Kidney tubule cell (primary cell): ENCODE measurements at regions not wholly inside any gene's neighbourhood (a gene's known extent, or its start where the extent isn't known, plus 50 kb on each side); places are given as distances from the start of the nearest gene placed in this dataset.
"Not testable (repeated sequence)": the region's sequence is repeated elsewhere in the genome, so short reads cannot be mapped to it uniquely, and the experiment has no call there.

Experiments
- DNase-seq: peaks from one replicate; pipeline ENCODE4 v3.0.0-alpha.2; 2018; ENCODE audit warnings: low spot score

DNA sequence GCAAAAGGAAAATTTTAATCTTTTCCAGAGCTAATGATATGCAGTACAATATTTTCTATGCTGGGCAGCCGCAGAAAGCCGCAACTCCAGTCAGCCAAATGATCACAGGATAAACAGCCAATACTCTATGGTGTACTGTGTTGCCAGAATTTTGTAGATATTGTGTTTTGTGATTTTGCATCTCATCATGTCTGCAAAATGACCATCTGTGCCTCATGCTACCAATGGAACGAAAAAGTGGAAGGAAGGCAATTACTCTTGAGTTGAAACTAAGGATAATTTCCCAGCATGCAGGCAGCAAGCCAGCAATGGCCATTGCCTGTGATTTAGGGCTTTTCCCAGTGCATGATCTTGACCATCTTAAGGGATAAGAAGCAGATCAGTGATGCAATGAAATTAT lies 891.9 kb downstream of the PLOD2 start:
- DNase-seq: no peak

DNA sequence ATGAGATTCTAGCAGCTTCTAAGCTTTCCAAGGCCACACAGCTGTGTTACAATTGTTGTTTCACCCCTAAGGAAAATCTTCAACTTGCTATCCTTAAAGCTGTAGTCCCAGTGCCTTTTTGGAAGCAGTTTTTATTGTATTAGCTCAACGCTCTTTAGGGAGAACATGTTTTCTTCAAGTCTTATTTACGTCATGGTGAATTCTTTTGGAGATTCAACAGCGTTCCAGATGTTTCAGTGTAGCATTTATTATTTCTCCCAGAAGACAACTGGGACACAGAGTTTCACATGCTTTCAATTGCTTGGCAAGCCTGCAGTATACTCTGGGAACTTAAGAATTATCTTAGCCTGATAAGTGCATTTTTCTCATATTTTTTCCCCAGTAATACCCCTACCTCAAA lies 888.3 kb downstream of the PLOD2 start:
- DNase-seq: no peak

DNA sequence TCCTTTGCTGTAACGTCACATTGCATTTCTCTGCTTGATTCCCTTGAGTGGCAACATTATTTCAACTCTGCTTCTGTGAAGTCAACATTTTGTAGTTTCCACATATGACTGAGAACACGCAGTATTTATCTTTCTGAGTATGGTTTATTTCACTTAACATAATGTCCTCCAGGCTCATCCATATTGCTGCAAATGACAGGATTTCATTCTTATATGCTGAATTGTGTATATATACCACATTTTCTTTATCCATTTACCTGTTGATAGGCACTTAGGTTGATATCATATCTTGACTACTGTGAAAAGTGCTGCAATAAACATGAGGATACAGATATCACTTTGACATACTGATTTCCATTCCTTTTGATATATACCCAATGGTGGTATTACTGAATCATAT lies 878.5 kb downstream of the PLOD2 start:
- DNase-seq: no peak

DNA sequence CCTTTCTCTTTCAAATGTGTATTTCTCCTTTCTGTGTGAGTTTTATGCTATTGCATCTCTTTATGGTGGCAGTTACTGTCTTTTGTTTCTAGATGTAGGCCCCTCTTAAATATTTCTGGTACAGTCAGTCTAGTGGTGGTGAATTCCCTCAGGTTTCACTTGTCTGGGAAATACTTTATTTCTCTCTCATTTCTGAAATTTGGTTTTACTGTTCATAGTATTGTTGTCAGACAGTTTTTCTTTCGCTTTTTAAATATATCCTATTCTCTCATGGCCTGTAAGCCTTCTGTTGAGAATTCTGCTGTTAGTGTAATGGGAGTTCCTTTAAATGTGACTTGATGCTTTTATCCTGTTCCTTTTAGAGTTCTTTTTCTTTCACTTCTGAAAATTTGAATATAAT lies 874.0 kb downstream of the PLOD2 start:
- DNase-seq: no peak

DNA sequence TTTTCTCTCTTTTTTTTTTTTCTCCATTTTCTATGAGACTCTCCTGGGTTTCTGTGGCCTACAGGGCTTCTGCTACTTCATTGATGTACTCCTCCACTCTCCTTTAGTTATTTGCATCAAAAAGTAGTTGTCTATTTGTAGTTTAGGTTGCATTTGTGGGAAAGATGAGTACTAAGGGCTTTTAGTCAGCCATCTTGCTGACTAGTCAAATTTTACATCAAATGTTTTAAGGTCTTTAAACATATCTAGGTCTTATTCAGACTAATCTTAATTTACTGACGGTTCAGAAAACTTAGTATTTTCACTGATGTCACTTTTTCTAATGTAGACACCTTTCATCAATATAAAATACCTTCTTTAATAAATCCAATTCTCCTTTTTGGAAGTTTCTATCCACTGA lies 871.0 kb downstream of the PLOD2 start:
- no peak for DNase-seq

DNA sequence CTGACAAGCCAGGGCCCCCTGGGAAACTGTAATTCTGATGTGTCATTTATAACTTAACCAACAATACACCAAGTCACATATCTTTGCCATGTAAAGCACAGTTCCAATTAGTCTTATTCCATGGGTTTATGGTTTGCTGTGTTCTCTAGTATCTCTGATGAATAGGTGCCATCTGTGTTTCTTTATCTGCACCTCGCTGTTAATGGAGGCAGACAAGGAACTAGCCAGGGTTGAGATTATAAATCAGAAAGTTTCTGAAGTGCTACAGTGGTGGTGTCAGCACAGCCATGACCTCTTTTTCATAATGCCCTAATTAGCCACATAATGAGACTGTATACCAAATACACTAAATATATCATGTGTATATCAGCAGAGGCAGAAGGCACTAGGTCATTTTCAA lies 866.4 kb downstream of the PLOD2 start:
- no peak for DNase-seq

DNA sequence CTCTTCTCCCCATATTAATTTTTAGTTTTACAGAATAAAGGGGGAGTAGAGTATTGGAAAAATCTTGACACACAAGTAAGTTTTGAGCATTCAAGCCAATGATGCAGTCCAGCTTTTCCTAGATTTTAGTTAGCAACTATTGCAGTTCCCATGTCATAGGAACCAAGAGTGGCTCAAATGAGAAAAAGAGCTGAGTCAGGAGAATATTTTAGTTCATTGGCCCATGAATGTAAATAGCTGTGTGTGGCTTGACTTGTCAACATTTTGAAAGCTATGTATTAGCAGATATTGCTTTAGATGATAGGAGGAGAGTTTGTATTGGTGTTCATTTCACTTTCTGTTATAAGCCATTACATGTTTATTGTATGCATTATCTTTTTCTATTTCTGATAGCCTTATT lies 853.7 kb downstream of the PLOD2 start:
- DNase-seq: no peak

DNA sequence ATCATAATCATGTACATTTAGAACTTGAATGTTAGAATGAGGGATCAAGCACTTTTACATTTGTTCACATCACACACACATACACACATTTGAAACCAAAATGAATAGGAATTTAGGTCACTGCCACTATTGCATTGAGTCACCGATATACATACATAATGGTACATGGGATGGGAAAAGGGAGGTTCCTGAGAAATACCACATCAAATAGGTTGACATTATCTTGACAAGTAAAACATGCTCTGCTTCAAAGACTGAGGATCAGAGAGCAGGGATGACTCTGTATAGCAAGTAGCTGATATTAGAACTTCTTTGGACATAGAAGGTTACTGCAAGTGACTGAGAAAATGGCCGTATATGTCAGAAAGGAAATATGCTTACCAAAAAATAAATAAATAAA lies 847.2 kb downstream of the PLOD2 start:
- no peak for DNase-seq

DNA sequence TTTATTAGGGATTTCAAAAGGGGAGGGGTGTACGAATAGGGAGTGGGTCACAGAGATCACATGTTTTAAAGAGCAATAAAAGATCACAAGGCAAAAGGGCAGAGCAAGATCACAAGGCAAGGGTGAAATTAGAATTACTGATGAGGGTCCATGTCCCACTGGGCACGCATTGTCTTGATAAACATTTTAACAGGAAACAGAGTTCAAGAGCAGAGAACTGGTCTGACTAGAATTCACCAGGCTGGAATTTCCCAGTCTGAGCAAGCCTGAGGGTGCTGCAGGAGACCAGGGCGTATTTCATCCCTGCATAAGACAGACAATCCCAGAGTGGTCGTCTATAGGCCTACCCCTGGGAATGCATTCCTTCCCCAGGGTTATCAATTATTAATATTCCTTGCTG lies 844.7 kb downstream of the PLOD2 start:
- DNase-seq: not testable (repeated sequence)

DNA sequence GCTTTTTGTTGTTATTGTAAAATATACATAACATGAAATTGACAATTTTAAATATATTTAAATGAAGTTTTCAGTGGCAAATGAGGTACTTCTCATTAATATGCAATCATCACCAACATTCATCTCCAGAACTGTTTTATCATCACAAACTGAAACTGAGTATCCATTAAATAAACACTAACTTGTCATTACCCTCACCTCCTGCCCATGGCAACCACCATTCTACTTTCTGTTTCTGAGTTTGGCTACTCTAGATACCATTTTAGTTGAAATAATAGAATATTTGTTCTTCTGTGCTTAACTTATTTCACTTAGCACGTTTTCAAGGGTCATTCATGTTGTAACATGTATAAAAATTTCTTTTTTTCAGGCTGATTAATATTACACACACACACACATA lies 834.3 kb downstream of the PLOD2 start:
- no peak for DNase-seq

DNA sequence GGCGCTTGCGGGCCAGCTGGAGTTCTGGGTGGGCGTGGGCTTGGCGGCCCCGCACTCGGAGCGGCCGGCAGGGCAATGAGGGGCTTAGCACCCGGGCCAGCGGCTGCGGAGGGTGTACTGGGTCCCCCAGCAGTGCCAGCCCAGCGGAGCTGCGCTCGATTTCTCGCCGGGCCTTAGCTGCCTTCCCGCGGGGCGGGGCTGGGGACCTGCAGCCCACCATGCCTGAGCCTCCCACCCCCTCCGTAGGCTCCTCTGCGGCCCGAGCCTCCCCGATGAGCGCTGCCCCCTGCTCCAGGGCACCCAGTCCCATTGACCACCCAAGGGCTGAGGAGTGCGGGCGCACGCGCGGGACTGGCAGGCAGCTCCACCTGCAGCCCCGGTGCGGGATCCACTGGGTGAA lies 827.6 kb downstream of the PLOD2 start:
- DNase-seq: not testable (repeated sequence)

DNA sequence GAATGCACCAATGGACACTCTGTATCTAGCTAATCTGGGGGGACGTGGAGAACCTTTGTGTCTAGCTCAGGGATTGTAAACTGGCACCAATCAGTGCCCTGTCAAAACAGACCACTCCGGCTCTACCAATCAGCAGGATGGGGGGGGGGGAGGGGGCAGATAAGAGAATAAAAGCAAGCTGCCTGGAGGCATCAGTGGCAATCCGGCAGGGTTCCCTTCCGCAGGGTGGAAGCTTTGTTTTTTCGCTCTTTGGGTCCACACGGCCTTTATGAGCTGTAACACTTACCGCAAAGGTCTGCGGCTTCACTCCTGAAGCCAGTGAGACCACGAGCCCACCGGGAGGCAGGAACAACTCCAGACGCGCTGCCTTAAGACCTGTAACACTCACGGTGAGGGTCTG lies 827.1 kb downstream of the PLOD2 start:
- no peak for DNase-seq

DNA sequence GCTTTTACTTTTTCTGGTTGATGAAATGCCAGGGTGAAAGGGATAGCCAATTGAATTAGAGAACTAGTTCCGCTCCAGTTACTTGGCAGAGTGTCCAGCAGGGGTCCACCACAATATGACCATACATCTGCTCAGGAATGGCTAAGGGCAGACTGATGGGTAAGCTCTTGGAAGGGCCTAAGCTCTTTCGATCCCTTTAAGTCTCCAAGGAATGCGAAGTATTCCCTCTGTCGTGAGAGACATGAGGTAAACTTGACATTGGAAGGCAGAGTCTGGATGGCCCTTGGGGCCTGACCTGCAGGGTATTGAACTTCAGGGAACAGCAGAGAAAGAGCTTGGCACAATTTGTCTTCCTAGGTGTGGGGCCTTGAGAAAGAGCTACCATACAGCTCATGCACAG lies 805.8 kb downstream of the PLOD2 start:
- DNase-seq: no peak

DNA sequence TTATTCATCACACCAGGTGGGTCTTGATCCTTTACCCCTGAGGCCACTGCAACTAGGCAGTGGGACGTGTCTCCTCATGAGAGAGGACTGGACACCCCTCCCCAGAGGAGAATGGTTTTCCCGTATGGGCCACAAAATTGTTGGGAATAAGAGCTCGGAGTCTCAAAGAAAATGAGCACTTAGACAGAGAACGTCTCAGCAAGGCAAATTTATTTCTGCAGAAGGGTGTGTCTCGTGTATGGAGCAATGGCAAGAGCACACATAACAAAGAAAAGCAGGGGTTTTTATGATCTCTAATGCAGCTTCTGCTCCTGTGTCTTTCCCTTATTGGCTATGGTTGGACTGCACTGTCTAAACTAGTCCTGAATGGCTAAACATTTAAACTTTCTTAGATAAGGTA lies 803.5 kb downstream of the PLOD2 start:
- no peak for DNase-seq

DNA sequence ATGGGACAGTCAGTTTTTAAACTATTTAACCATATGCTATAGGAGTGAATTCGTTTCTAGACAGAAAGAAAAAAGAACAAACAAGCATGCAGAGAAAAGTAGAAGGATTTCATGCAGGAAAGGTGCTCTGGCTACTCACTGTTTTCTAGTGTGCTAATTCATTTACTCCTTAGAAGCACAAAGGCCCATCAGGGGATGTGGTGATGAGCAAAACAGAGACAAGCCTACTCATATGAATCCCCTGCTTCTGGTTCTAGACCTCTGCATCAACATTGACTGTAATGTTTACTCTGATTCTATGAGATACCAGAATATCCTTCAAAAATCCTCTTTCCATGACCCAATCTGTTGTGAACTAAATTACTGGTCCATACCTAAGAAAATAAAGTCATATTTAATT lies 801.9 kb downstream of the PLOD2 start:
- DNase-seq: no peak

DNA sequence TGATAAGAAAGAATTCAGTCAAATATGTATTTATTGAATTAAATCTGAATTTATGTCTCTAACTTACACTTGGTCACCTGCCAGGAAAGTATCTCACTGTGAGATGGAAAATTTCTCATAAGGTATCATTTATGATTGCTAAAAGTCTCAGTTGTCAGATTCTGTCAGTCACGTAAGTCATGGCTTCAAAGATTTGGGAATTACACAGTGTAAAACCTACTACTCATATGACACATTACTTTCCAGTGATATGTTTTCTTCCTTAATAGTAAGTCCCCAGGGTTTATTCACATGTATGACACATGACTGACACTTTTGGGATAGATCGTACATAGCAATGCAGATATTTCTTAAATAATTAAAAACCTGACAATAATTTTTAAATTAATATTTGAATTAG lies 792.2 kb downstream of the PLOD2 start:
- DNase-seq: no peak

DNA sequence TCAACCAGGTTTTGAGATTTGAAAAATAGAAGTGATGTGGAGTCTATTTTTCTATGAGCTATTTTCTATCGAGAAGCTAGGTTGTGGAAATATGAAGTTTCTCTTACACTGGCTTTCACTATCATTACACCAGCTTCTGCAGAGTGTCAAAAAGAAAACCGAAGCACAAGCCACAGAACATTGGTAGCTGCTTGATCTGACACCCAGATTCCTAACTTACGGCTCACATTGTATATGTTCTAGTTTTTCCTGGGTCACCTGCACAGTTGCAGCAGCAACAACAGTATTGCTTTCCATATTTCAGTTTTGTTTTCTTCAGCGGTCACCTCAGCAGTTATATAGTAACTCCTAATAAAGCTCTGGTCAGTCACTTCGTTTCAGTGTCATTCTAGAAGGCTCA lies 790.1 kb downstream of the PLOD2 start:
- DNase-seq: no peak

DNA sequence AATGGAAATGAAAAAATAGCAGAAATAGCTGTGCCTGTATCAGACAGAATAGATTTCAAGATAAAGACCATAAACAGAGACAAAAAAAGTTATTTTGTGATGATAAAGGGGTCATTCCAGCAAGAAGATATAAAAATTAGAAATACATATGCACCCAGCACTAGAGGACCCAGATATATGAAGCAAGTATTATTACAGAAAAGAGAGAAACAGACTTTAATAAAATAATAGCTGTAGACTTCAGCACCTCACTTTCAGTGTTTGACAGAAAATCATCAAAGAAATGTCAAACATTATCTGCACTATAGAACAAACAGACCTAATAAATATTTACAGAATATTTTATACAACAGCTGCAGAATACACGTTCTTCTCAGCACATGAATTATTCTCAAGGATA lies 783.7 kb downstream of the PLOD2 start:
- no peak for DNase-seq

DNA sequence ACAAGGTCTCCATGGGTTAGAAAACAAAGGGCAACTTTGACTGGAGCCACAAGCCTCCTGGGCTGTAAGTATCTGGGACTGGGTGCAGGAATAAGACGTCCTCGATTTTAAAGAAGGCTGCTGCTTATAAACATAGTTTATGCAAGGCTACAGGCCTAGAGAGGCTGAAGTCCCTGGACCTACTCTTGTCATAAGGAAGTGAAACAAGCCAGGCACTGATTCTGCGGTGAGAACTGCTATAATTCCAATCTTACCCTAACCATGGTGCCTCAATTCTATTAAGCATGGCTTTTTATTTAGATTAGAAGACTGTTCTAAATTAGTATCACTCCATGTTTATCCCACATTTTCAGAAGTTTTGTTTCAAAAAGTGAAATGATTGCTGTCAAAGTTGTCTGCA lies 777.6 kb downstream of the PLOD2 start:
- DNase-seq: no peak

DNA sequence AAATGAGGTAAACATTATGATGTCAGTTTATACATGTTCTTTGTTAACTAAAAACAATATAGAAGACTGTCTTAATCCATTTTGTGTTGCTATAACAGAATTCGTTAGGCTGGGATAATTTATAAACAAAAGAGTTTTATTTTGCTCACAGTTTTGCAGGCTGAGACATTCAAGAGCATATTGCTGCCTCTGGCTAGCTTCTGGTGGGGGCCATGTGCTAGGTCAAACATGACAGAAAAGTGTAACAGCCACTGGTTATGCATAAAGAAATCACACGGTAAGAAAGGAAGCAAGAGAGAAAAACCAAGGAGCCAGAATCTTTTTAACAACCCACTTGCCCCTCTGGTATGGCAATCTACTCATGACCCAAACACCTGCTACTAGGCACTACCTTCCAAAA lies 776.7 kb downstream of the PLOD2 start:
- DNase-seq: no peak

DNA sequence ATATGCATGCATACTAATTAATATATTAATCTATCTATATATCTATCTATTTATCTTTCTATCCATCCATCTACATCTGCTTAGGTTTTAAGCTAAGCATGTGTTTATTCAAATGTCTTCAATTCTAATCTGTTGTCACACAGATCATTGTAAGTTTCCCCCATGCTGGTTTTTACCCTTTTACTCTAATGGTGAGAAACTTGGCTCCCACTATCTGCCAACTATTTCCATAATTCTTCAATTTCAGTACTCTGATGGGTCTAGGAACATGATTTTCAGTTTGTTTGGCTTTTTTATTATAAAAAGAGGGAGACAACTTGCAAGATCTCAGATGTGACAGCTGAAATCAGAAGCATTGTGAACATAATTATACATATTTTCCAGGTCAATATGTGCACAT lies 773.8 kb downstream of the PLOD2 start:
- no peak for DNase-seq

DNA sequence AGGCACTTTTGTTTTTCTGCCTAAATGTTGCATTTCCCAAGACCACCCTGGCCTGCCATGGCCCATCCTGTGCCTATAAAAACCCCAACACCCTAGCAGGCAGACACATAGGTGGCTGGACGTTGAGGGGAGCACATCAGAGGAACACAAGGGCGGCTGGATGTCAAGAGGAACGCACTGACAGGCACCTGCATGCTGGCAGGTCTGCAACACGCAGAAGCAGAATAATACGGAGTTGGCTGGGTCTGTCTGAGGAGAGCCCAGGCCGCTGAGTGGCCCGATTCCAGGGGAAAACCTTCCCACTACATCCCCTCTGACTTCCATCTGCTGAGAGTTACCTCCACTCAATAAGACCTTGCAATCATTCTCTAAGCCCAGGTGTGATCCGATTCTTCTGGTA lies 765.6 kb downstream of the PLOD2 start:
- DNase-seq: no peak

DNA sequence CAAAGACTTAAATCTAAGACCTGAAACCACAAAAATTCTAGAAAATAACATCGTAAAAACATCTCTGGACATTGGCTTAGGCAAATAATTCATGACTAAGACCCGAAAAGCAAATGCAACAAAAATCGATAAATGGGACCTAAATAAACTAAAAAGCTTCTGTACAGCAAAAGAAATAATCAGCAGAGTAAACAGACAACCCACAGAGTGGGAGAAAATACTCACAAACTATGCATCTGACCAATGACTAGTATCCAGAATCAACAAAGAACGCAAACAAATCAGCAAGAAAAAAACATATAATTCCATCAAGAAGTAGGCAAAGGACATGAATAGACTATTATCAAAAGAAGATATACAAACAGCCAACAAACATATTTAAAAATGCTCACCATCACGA lies 749.4 kb downstream of the PLOD2 start:
- DNase-seq: no peak

DNA sequence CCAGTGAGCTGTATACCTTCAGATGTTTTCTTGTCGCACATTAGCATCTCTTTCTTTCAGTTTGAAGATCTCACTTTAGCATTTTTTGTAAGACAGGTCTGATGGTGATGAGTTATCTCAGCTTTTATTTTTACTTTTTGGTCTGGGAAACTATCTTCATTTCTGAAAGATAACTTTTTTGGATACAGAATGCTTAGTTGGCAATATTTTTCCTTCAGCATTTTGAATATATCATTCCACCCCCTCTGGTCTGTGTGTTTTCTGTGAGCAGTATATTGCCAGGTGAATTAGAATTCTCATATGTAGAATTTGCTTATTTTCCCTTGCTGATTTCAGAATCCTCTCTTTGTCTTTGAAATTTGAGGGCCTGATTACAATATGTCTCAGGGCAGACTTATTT lies 743.3 kb downstream of the PLOD2 start:
- DNase-seq: no peak

DNA sequence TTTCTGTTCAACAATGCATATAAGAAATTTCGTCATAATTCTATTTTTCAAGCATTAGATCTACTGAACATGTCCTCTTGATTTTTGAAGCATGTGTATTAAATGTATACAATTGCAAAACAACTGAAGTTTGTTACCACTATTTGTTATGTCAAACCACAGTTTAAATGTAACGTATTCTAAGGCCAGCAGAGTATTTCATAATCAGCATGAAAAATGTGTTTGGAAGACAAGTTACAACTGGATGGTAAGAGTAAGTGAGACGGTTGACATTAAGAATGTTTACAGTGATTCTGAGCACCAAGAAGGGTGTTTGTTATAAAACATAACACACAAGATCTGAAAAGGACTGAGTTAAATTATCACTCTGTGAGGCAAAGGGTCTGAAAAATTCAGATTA lies 738.4 kb downstream of the PLOD2 start:
- no peak for DNase-seq

DNA sequence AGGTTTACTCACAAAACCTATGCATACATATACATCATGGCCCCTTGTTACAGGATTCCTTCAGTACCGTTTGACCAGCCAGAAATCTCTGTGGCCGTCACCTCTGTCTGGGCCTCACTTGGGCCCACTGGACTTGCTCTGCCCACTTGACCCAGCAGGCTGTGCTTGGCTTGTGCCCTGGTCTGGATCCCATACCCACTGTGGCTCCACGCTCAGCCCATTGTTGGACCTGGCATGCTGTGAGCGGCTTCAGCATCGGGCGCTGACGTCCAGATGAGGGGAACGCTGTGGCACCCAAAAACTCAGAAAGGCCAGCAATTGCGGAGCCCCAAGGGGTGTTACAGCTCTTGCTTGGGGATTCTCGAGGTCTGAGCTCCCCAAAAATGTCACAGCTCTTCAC lies 733.6 kb downstream of the PLOD2 start:
- DNase-seq: no peak
